ENCODE measurements at regions not wholly inside any gene's neighbourhood (a gene's known extent, or its start where the extent isn't known, plus 50 kb on each side); places are given as distances from the start of the nearest gene placed in this dataset.

GRCh38 chr3:84573962-84574361 is 384.8 kb upstream of the CADM2 start:
- TF ChIP-seq, protein P1, sequence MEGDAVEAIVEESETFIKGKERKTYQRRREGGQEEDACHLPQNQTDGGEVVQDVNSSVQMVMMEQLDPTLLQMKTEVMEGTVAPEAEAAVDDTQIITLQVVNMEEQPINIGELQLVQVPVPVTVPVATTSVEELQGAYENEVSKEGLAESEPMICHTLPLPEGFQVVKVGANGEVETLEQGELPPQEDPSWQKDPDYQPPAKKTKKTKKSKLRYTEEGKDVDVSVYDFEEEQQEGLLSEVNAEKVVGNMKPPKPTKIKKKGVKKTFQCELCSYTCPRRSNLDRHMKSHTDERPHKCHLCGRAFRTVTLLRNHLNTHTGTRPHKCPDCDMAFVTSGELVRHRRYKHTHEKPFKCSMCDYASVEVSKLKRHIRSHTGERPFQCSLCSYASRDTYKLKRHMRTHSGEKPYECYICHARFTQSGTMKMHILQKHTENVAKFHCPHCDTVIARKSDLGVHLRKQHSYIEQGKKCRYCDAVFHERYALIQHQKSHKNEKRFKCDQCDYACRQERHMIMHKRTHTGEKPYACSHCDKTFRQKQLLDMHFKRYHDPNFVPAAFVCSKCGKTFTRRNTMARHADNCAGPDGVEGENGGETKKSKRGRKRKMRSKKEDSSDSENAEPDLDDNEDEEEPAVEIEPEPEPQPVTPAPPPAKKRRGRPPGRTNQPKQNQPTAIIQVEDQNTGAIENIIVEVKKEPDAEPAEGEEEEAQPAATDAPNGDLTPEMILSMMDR (conservative IDR thresholded peaks at IDR 0.05; ENCODE audit: low read depth, low read length) = no peak
- TF ChIP-seq POLR2A (IDR thresholded peaks at IDR 0.05; ENCODE audit: low read depth, low read length) (no peak), MXI1 (IDR thresholded peaks at IDR 0.05; ENCODE audit: borderline replicate concordance, low read depth, low read length) (no peak), RAD21 (IDR thresholded peaks at IDR 0.05; ENCODE audit: low read length) (no peak), BHLHE40 (IDR thresholded peaks at IDR 0.05; ENCODE audit: low read depth, low read length) (no peak), RFX5 (IDR thresholded peaks at IDR 0.05; ENCODE audit: low read depth, low read length) (no peak)

All from IMR-90 (cell line).